Heart right ventricle (tissue), 16 donors: ENCODE measurements at regions not wholly inside any gene's neighbourhood (a gene's known extent, or its start where the extent isn't known, plus 50 kb on each side); places are given as distances from the start of the nearest gene placed in this dataset.

Source experiments
- ATAC-seq, 8 donors: fragments of 200-7000 bp; cut with Tn5 transposase; one replicate each; pipeline ENCODE4 v1.9.1; 2020; ENCODE audit warnings: mild to moderate bottlenecking in 8 of 8, moderate library complexity in 8 of 8, moderate number of reproducible peaks in 1 of 8
- DNase-seq, 2 donors: peaks; one replicate each; pipeline ENCODE4 v3.0.0-alpha.2; 2020
- H3K27ac ChIP-seq, 10 donors: fragments of 200-600 bp; sonication (generic) in 2 of 10; one replicate each; pipeline versions ENCODE4 v1.5.0 to v1.8.0; 2020 to 2022; ENCODE audit warnings: mild to moderate bottlenecking in 3 of 10
- H3K27me3 ChIP-seq, 7 donors: fragments of 200-600 bp; one replicate each; pipeline ENCODE4 v1.8.0; 2021 to 2022; ENCODE audit warnings: mild to moderate bottlenecking in 2 of 7
- H3K36me3 ChIP-seq, 9 donors: fragments of 200-600 bp; sonication (generic) in 1 of 9; one replicate each; pipeline versions ENCODE4 v1.5.0 to v1.8.0; 2020 to 2022; ENCODE audit warnings: mild to moderate bottlenecking in 2 of 9
- H3K4me1 ChIP-seq, 9 donors: fragments of 200-600 bp; sonication (generic) in 1 of 9; one replicate each; pipeline versions ENCODE4 v1.5.0 to v1.8.0; 2020 to 2022; ENCODE audit warnings: mild to moderate bottlenecking in 4 of 9
- H3K4me3 ChIP-seq, 10 donors: fragments of 200-600 bp; sonication (generic) in 2 of 10; one replicate each; pipeline versions ENCODE4 v1.5.0 to v1.8.0; 2020 to 2022; ENCODE audit warnings: mild to moderate bottlenecking in 7 of 10, moderate library complexity in 2 of 10
- H3K9me3 ChIP-seq, 11 donors: fragments of 200-600 bp in 10 of 11; sonication (generic) in 2 of 11; one replicate each; pipeline versions ENCODE4 v1.5.0 to v1.8.0; 2013 to 2022; ENCODE audit warnings: mild to moderate bottlenecking in 2 of 11, control low read depth in 1 of 11, moderate library complexity in 1 of 11
- CTCF ChIP-seq, 9 donors: fragments of 200-600 bp; sonication (generic) in 2 of 9; IDR thresholded peaks; one replicate each; pipeline versions ENCODE4 v1.5.0 to v1.8.0; 2021 to 2022; ENCODE audit warnings: antibody characterized with exemption in 9 of 9, mild to moderate bottlenecking in 5 of 9, moderate library complexity in 1 of 9
- WGBS, 2 donors: extraction: QIAGEN DNeasy Blood & Tissue Kit; methylation state at CpG; one replicate each; pipeline ENCODE4 v1.1.7; 2013; ENCODE audit warnings: inconsistent platforms in 1 of 2; 5-methylcytosine and 5-hydroxymethylcytosine counted together
- intact Hi-C, 10 donors: fragments of 100-400 bp; cut with DNase I; formaldehyde crosslinking; loops; one replicate each; pipeline versions ENCODE4 v1.11.1 to v1.14.2; 2022
- donor health status: Arrhythmogenic right ventricular cardiomyopathy.
- donor health status: ischemic (EF 13 %, LVEDD 7.1; RV severe dilation, severe dysfunction).
- donor health status: healthy with polysubstance abuse.
- donor health status: DM: no; HTN: yes; CAD: no.
- donor health status: DM: no; HTN: no; CAD: no.
- donor health status: ischemic (EF 25% LVEDD 6.9; RV normal size, moderate dysfunction).
- donor health status: ischemic (EF 25% LVEDD 5.7; RV mildly dilated, moderate dysfunction).
- donor health status: healthy.
- donor health status: DM: yes; HTN: yes; CAD: no.
- donor health status: Ischemic cardiomyopathy.
- donor health status: ischemic (EF 35%, LVEDD 5.7; RV mildly dilated, moderate dysfunction).
- donor health status: nonischemic (EF 11% LVEDD 7.7; RV severe dilation, severe dysfunction).
- donor health status: DM: yes; HTN: yes; CAD: no.
- donor health status: PGD.
- donor health status: ischemic (EF 29% LVEDD 5.4; RV normal size, mild dysfunction).
- donor health status: nonischemic (EF 23%, LVEDD 6.1; RV moderate dilation, normal function).

- DNase-seq (no peak), ATAC-seq (no peak)
- H3K27ac ChIP-seq, result peak overlapping the region in 1 of 10 donors; percentile 7
- no peaks in the 10 kb centered on the region for H3K27me3 ChIP-seq
- H3K36me3 ChIP-seq, result no peaks in the 10 kb centered on the region
- no peaks in the 10 kb centered on the region for H3K9me3 ChIP-seq
- H3K4me1 ChIP-seq, result peaks cover 0 to 8% (median 0%) of the 10 kb centered on the region in 9 donors
- WGBS, 2 donors, result 33 to 40% methylated on average over 1 of the region's 1 CpG
- TF ChIP-seq CTCF (IDR thresholded peaks at IDR 0.05), result no peak
- intact Hi-C loops, result no loop called here
- H3K4me3 ChIP-seq, result no peak overlapping the region
These were observed 372.4 kb downstream of the TGFB2 start for GRCh38 chr1:218717575-218717974.

GRCh38 chr1:218718206-218718605 lies 373.1 kb downstream of the TGFB2 start:
- no peak overlapping the region for H3K27ac ChIP-seq
- no peak overlapping the region for H3K4me3 ChIP-seq
- peaks cover 0 to 8% (median 0%) of the 10 kb centered on the region in 9 donors for H3K4me1 ChIP-seq
- TF ChIP-seq CTCF (IDR thresholded peaks at IDR 0.05), result no peak
- H3K9me3 ChIP-seq, result no peaks in the 10 kb centered on the region
- intact Hi-C loops, result no loop called here
- H3K36me3 ChIP-seq, result no peaks in the 10 kb centered on the region
- H3K27me3 ChIP-seq, result no peaks in the 10 kb centered on the region
- WGBS, 2 donors, result 67% methylated on average over 3 of the region's 3 CpGs
- DNase-seq (no peak), ATAC-seq (no peak)

- Histone ChIP-seq H3K27ac (no peak overlapping the region), H3K36me3 (no peaks in the 10 kb centered on the region), H3K27me3 (no peaks in the 10 kb centered on the region), H3K4me3 (no peak overlapping the region), H3K9me3 (no peaks in the 10 kb centered on the region), H3K4me1 (peaks cover 0 to 8% (median 0%) of the 10 kb centered on the region in 9 donors)
- no peak for TF ChIP-seq CTCF (IDR thresholded peaks at IDR 0.05)
- intact Hi-C loops, result no loop called here
- DNase-seq (no peak), ATAC-seq (no peak)
- WGBS, 2 donors, result 91 to 95% methylated on average over 4 of the region's 4 CpGs
These were observed 373.8 kb downstream of the TGFB2 start for GRCh38 chr1:218718977-218719376.

GRCh38 chr1:218728898-218729565 lies 383.9 kb downstream of the TGFB2 start:
- Histone ChIP-seq H3K9me3 (no peaks in the 10 kb centered on the region), H3K4me1 (peaks cover 0 to 5% (median 0%) of the 10 kb centered on the region in 9 donors), H3K36me3 (no peaks in the 10 kb centered on the region), H3K27me3 (no peaks in the 10 kb centered on the region), H3K4me3 (no peak overlapping the region), H3K27ac (no peak overlapping the region)
- DNase-seq (no peak), ATAC-seq (no peak)
- WGBS, 2 donors, result 15 to 44% methylated on average over 1 of the region's 1 CpG
- intact Hi-C loops, result no loop called here
- no peak for TF ChIP-seq CTCF (IDR thresholded peaks at IDR 0.05)
